GM23248 (cell line): ENCODE measurements at regions not wholly inside any gene's neighbourhood (a gene's known extent, or its start where the extent isn't known, plus 50 kb on each side); places are given as distances from the start of the nearest gene placed in this dataset.
"Not testable (repeated sequence)": the region's sequence is repeated elsewhere in the genome, so short reads cannot be mapped to it uniquely, and the experiment has no call there.

Experiments used
- DNase-seq: peaks from one replicate; pipeline ENCODE4 v3.0.0-alpha.2; 2015
- H2AFZ ChIP-seq: fragments of 200-600 bp; sonication (generic); 2 replicates; pipeline ENCODE4 v1.6.1; 2016; ENCODE audit warnings: antibody characterized with exemption
- H3F3A ChIP-seq: fragments of 200-600 bp; sonication (generic); 2 replicates; pipeline ENCODE4 v1.6.1; 2016; ENCODE audit warnings: mild to moderate bottlenecking, antibody characterized with exemption, mixed run types; ENCODE audit not compliant: insufficient read depth
- H3K27ac ChIP-seq: fragments of 200-600 bp; sonication (generic); 2 replicates; pipeline ENCODE4 v1.5.1; 2016; ENCODE audit warnings: mild to moderate bottlenecking
- H3K27me3 ChIP-seq: fragments of 200-600 bp; sonication (generic); replicated peaks from 2 replicates; pipeline ENCODE4 v1.6.1; 2016; ENCODE audit warnings: mild to moderate bottlenecking; ENCODE audit not compliant: insufficient read depth
- H3K36me3 ChIP-seq: fragments of 200-600 bp; sonication (generic); 2 replicates; pipeline ENCODE4 v1.6.1; 2016; ENCODE audit warnings: low read depth, mild to moderate bottlenecking
- H3K4me1 ChIP-seq: fragments of 200-600 bp; sonication (generic); 2 replicates; pipeline ENCODE4 v1.6.1; 2016; ENCODE audit warnings: mild to moderate bottlenecking; ENCODE audit not compliant: insufficient read depth
- H3K4me2 ChIP-seq: fragments of 200-600 bp; sonication (generic); one replicate; pipeline ENCODE4 v1.6.1; 2016; ENCODE audit warnings: mild to moderate bottlenecking; ENCODE audit not compliant: unreplicated experiment
- H3K4me3 ChIP-seq: fragments of 200-600 bp; sonication (generic); 2 replicates; pipeline ENCODE4 v1.5.1; 2016; ENCODE audit warnings: mild to moderate bottlenecking
- H3K79me2 ChIP-seq: fragments of 200-600 bp; sonication (generic); 2 replicates; pipeline ENCODE4 v1.6.1; 2016; ENCODE audit warnings: mild to moderate bottlenecking; ENCODE audit not compliant: insufficient read depth
- H3K9ac ChIP-seq: fragments of 200-600 bp; sonication (generic); 2 replicates; pipeline ENCODE4 v1.6.1; 2016; ENCODE audit warnings: mild to moderate bottlenecking
- H3K9me2 ChIP-seq: fragments of 200-600 bp; sonication (generic); 2 replicates; pipeline ENCODE4 v1.6.1; 2016; ENCODE audit warnings: mixed run types, mild to moderate bottlenecking, moderate library complexity; ENCODE audit not compliant: insufficient read depth
- H3K9me3 ChIP-seq: fragments of 200-600 bp; sonication (generic); one replicate; pipeline ENCODE4 v1.6.1; 2017; ENCODE audit warnings: low read depth
- H4K20me1 ChIP-seq: fragments of 200-600 bp; sonication (generic); 2 replicates; pipeline ENCODE4 v1.6.0; 2016; ENCODE audit not compliant: insufficient read depth
- EZH2 ChIP-seq: fragments of 200-600 bp; sonication (generic); IDR thresholded peaks from 2 replicates; pipeline ENCODE4 v1.6.1; 2018; ENCODE audit warnings: antibody characterized with exemption, mild to moderate bottlenecking; ENCODE audit not compliant: insufficient read depth, poor library complexity, severe bottlenecking
- EZH2phosphoT487 ChIP-seq: fragments of 200-600 bp; sonication (generic); IDR thresholded peaks from 2 replicates; pipeline ENCODE4 v1.6.1; 2018; ENCODE audit warnings: antibody characterized with exemption, moderate library complexity, mild to moderate bottlenecking, low read depth; ENCODE audit not compliant: insufficient read depth
- WGBS, 2 experiments: methylation state at CpG; one replicate each; pipeline ENCODE4 v1.1.6; 2015 to 2017; ENCODE audit warnings: low lambda C conversion rate in 2 of 2, low coverage in 1 of 2; ENCODE audit errors: missing lambda C conversion rate in 2 of 2; 5-methylcytosine and 5-hydroxymethylcytosine counted together
- in situ Hi-C: fragments of 300-500 bp; cut with MboI; formaldehyde crosslinking; loops from 2 replicates; pipeline ENCODE4 v1.15.0; 2020

- Histone ChIP-seq H3F3A (no peaks in the 10 kb centered on the region), H3K4me2 (no peak overlapping the region), H4K20me1 (no peaks in the 10 kb centered on the region), H2AFZ (no peak overlapping the region), H3K9ac (no peak overlapping the region), H3K4me1 (no peaks in the 10 kb centered on the region), H3K9me3 (no peaks in the 10 kb centered on the region), H3K79me2 (no peaks in the 10 kb centered on the region), H3K27ac (no peak overlapping the region), H3K4me3 (no peak overlapping the region), H3K9me2 (no peaks in the 10 kb centered on the region), H3K36me3 (no peaks in the 10 kb centered on the region), H3K27me3 (no peaks in the 10 kb centered on the region)
- in situ Hi-C loops = no loop called here
- 39 to 60% methylated on average over 6 of the region's 6 CpGs for WGBS, 2 experiments
- TF ChIP-seq EZH2phosphoT487 = no peak
- TF ChIP-seq EZH2 = no peak
- DNase-seq = peak; percentile 0
These were observed 161.9 kb upstream of the STK26 start for GRCh38 chrX:131861088-131861787.

GRCh38 chrX:131862321-131862720, 160.8 kb upstream of the STK26 start:
- Histone ChIP-seq H2AFZ (no peak overlapping the region), H3K27me3 (no peaks in the 10 kb centered on the region), H3F3A (no peaks in the 10 kb centered on the region), H3K27ac (no peak overlapping the region), H3K4me2 (no peak overlapping the region), H3K4me3 (no peak overlapping the region), H3K79me2 (no peaks in the 10 kb centered on the region), H3K9me2 (no peaks in the 10 kb centered on the region), H3K4me1 (no peaks in the 10 kb centered on the region), H3K9ac (no peak overlapping the region), H3K36me3 (no peaks in the 10 kb centered on the region), H4K20me1 (no peaks in the 10 kb centered on the region), H3K9me3 (no peaks in the 10 kb centered on the region)
- TF ChIP-seq EZH2phosphoT487 = no peak
- no peak for TF ChIP-seq EZH2
- in situ Hi-C loops = no loop called here
- 8 to 11% methylated on average over 3 of the region's 3 CpGs for WGBS, 2 experiments
- no peak for DNase-seq

DNA sequence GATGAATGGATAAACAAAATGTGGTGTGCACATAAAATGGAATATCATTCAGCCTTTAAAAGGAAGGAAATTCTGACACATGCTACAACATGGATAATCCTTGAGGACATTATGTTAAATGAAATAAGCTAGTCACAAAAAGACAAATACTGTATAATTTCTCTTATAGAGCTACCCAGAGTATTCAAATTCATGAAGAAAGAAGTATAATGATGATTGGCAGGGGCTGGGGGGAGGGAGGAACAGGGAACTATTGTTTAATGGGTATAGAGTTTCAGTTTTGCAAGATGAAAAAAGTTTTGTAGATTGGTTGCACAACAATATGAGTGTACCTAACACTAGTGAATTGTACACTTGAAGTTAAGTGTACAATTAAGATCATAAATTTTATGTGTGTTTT, 153.9 kb upstream of the STK26 start:
- Histone ChIP-seq H3K4me2 (no peak overlapping the region), H3K9ac (no peak overlapping the region), H3K4me3 (no peak overlapping the region), H3K79me2 (no peaks in the 10 kb centered on the region), H3K27ac (no peak overlapping the region), H3K9me3 (no peaks in the 10 kb centered on the region), H2AFZ (no peak overlapping the region), H3K27me3 (no peaks in the 10 kb centered on the region), H4K20me1 (no peaks in the 10 kb centered on the region), H3F3A (no peaks in the 10 kb centered on the region), H3K9me2 (no peaks in the 10 kb centered on the region), H3K4me1 (no peaks in the 10 kb centered on the region), H3K36me3 (no peaks in the 10 kb centered on the region)
- TF ChIP-seq EZH2 (no peak), EZH2phosphoT487 (no peak)
- in situ Hi-C loops = no loop called here
- no peak for DNase-seq

- Histone ChIP-seq H3F3A (no peaks in the 10 kb centered on the region), H3K4me3 (no peak overlapping the region), H3K9me2 (no peaks in the 10 kb centered on the region), H3K36me3 (no peaks in the 10 kb centered on the region), H3K27ac (no peak overlapping the region), H3K27me3 (no peaks in the 10 kb centered on the region), H3K4me2 (no peak overlapping the region), H3K4me1 (no peaks in the 10 kb centered on the region), H2AFZ (no peak overlapping the region), H3K9ac (no peak overlapping the region), H3K9me3 (no peaks in the 10 kb centered on the region), H3K79me2 (no peaks in the 10 kb centered on the region), H4K20me1 (no peaks in the 10 kb centered on the region)
- TF ChIP-seq EZH2 (no peak), EZH2phosphoT487 (no peak)
- no peak for DNase-seq
- in situ Hi-C loops = no loop called here
- WGBS, 2 experiments = 30 to 56% methylated on average over 2 to 3 of the region's 3 CpGs
These were observed 148.8 kb upstream of the STK26 start for GRCh38 chrX:131874300-131874699.

DNA sequence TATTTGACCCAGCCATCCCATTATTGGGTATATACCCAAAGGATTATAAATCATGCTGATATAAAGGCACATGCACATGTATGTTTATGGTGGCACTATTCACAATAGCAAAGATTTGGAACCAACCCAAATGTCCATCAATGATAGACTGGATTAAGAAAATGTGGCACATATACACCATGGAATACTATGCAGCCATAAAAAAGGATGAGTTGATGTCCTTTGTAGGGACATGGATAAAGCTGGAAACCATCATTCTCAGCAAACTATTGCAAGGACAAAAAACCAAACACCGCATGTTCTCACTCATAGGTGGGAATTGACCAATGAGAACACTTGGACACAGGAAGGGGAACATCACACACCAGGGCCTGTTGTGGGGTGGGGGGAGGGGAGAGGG, 147.3 kb upstream of the STK26 start:
- DNase-seq, in situ Hi-C loops: not testable (repeated sequence)

More for the DNA sequence above, 147.3 kb upstream of the STK26 start:
- H3K9ac ChIP-seq, H3K27ac ChIP-seq, H3F3A ChIP-seq, H3K79me2 ChIP-seq, H3K4me3 ChIP-seq, H3K36me3 ChIP-seq, H3K9me3 ChIP-seq, H3K27me3 ChIP-seq, H4K20me1 ChIP-seq, H2AFZ ChIP-seq, H3K9me2 ChIP-seq, H3K4me1 ChIP-seq, H3K4me2 ChIP-seq: not testable (repeated sequence)
- WGBS, 2 experiments = 55% methylated on average over 1 of the region's 1 CpG; no CpG with 5 or more reads in 1 of the 2 experiments
